RWPE2 (cell line): ENCODE measurements at regions not wholly inside any gene's neighbourhood (a gene's known extent, or its start where the extent isn't known, plus 50 kb on each side); places are given as distances from the start of the nearest gene placed in this dataset.

Source experiments
- ATAC-seq: fragments of 200-7000 bp; cut with Tn5 transposase; 3 replicates; pipeline ENCODE4 v1.9.1; 2021; ENCODE audit warnings: low read depth
- DNase-seq: peaks from one replicate; pipeline ENCODE4 v3.0.0-alpha.2; 2020; ENCODE audit warnings: low spot score
- H3K27ac ChIP-seq: fragments of 450-650 bp; 2 replicates; pipeline ENCODE4 v1.5.1; 2017; ENCODE audit warnings: mild to moderate bottlenecking; ENCODE audit not compliant: poor library complexity, severe bottlenecking
- H3K27me3 ChIP-seq: fragments of 250-450 bp; sonication (Bioruptor Pico); 2 replicates; pipeline ENCODE4 v1.5.1; 2021; ENCODE audit warnings: mild to moderate bottlenecking, moderate library complexity; ENCODE audit not compliant: insufficient read depth, poor library complexity, severe bottlenecking
- H3K36me3 ChIP-seq: fragments of 250-450 bp; sonication (Bioruptor Pico); 2 replicates; pipeline ENCODE4 v1.5.1; 2020; ENCODE audit warnings: low read depth, mild to moderate bottlenecking, moderate library complexity
- H3K4me1 ChIP-seq: fragments of 250-450 bp; sonication (Bioruptor Pico); 2 replicates; pipeline ENCODE4 v1.5.1; 2021; ENCODE audit warnings: mild to moderate bottlenecking, moderate library complexity; ENCODE audit not compliant: insufficient read depth, poor library complexity, severe bottlenecking
- H3K4me3 ChIP-seq: fragments of 250-450 bp; sonication (Bioruptor Pico); 2 replicates; pipeline ENCODE4 v1.5.1; 2021; ENCODE audit warnings: mild to moderate bottlenecking, moderate library complexity; ENCODE audit not compliant: severe bottlenecking
- H3K9me3 ChIP-seq: fragments of 250-450 bp; sonication (Bioruptor Pico); 2 replicates; pipeline ENCODE4 v1.5.1; 2021; ENCODE audit warnings: mild to moderate bottlenecking, moderate library complexity; ENCODE audit not compliant: severe bottlenecking
- CTCF ChIP-seq: fragments of 450-650 bp; IDR thresholded peaks from one replicate; pipeline ENCODE4 v1.5.1; 2017; ENCODE audit warnings: mild to moderate bottlenecking, moderate library complexity; ENCODE audit not compliant: poor library complexity, severe bottlenecking

GRCh38 chr16:9419161-9419560, 327.7 kb downstream of the HAPSTR1 start:
- no peak for TF ChIP-seq CTCF
- Histone ChIP-seq H3K4me3 (no peak overlapping the region), H3K27me3 (peaks cover 13% of the 10 kb centered on the region), H3K9me3 (no peaks in the 10 kb centered on the region), H3K27ac (no peak overlapping the region), H3K36me3 (no peaks in the 10 kb centered on the region), H3K4me1 (no peaks in the 10 kb centered on the region)
- ATAC-seq = no peak
- DNase-seq = no peak

- H3K4me1 ChIP-seq = no peaks in the 10 kb centered on the region
- DNase-seq = no peak
- no peak for TF ChIP-seq CTCF
- no peak overlapping the region for H3K4me3 ChIP-seq
- no peak for ATAC-seq
- no peaks in the 10 kb centered on the region for H3K36me3 ChIP-seq
- no peaks in the 10 kb centered on the region for H3K9me3 ChIP-seq
- H3K27ac ChIP-seq = no peak overlapping the region
- peaks cover 20% of the 10 kb centered on the region for H3K27me3 ChIP-seq
Measured at GRCh38 chr16:9422762-9423513, 331.5 kb downstream of the HAPSTR1 start.

DNA sequence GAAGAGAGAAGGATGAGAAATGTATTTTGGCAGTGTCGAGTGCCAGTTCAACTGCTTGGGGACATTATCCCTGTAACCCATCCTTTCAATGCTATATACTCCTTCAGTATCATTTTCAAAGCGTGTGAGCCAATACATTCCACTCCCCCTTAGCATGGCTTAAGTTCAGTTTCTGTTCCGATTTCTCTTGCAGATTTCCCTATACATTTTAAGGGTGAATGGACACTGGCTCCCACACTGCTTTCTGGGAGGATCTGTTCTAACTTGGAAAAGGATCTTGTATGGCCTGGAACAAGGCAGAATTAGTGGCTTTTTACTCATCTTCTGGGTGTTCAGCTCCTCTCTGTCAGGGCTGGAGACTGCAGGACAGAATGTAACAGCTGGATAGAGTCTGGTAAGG, 333.8 kb downstream of the HAPSTR1 start:
- no peaks in the 10 kb centered on the region for H3K9me3 ChIP-seq
- H3K4me1 ChIP-seq = no peaks in the 10 kb centered on the region
- H3K27ac ChIP-seq = no peak overlapping the region
- no peak overlapping the region for H3K4me3 ChIP-seq
- ATAC-seq (no peak), DNase-seq (no peak)
- peaks cover 20% of the 10 kb centered on the region for H3K27me3 ChIP-seq
- no peak for TF ChIP-seq CTCF
- no peaks in the 10 kb centered on the region for H3K36me3 ChIP-seq

GRCh38 chr16:9428355-9429005, 337.0 kb downstream of the HAPSTR1 start:
- peaks cover 7% of the 10 kb centered on the region for H3K27me3 ChIP-seq
- H3K4me3 ChIP-seq = no peak overlapping the region
- ATAC-seq (no peak), DNase-seq (no peak)
- H3K27ac ChIP-seq = no peak overlapping the region
- H3K4me1 ChIP-seq = no peaks in the 10 kb centered on the region
- TF ChIP-seq CTCF = no peak
- peaks cover 1% of the 10 kb centered on the region for H3K9me3 ChIP-seq
- no peaks in the 10 kb centered on the region for H3K36me3 ChIP-seq
